GM21737 (cell line): ENCODE measurements at regions not wholly inside any gene's neighbourhood (a gene's known extent, or its start where the extent isn't known, plus 50 kb on each side); places are given as distances from the start of the nearest gene placed in this dataset.
A peak's percentile ranks its signal among the peaks of the same experiment; 100 is the strongest.
"Not testable (repeated sequence)": the region's sequence is repeated elsewhere in the genome, so short reads cannot be mapped to it uniquely, and the experiment has no call there.

Source experiments
- ATAC-seq: cut with Tn5 transposase; IDR thresholded peaks from one replicate; pipeline ENCODE4 v1.9.1; 2021; ENCODE audit warnings: mild to moderate bottlenecking, moderate library complexity; ENCODE audit not compliant: unreplicated experiment

- no peak for ATAC-seq
Observed at GRCh38 chr15:35211240-35211902, 126.3 kb upstream of the NANOGP8 start.

DNA sequence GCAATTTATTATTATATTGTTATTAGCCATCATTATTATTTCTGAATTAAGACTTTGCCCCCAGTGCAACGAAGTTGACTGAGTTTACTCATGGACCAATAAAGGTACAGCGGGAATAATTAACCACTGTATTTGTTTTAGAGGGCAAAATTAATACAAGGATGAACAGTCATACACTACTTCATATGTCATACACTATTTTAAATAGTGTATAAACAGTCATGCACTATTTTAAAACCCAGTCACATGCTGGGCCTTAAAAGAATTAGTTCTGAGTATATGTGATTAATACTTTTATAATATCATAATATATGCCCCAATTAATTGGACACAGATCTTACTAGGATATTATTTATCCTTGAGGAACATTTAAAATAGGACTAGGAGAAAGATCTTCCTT lies 125.3 kb upstream of the NANOGP8 start:
- ATAC-seq = no peak

DNA sequence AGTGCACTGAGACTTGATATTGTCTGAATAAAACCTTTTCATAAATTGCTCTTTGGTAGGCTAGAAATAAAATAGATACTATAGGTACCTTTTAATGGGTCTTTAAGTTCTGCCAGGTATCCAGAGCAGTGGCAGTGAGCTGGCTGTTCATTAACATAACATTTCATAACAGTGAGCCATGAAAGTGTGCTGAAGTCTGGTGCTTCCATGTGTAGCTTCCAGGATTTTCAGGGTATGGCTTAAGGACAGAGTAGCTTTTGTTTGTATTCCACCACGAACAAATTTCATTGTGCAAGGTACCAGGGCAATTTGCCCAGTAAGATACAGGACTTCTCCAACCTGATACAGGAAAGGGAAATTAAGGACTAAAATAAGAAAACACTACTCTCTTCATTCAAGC lies 124.7 kb upstream of the NANOGP8 start:
- no peak for ATAC-seq

GRCh38 chr15:35208353-35208752 lies 123.3 kb upstream of the NANOGP8 start:
- no peak for ATAC-seq

- ATAC-seq = no peak
Observed at GRCh38 chr15:35206060-35206675, 121.1 kb upstream of the NANOGP8 start.

DNA sequence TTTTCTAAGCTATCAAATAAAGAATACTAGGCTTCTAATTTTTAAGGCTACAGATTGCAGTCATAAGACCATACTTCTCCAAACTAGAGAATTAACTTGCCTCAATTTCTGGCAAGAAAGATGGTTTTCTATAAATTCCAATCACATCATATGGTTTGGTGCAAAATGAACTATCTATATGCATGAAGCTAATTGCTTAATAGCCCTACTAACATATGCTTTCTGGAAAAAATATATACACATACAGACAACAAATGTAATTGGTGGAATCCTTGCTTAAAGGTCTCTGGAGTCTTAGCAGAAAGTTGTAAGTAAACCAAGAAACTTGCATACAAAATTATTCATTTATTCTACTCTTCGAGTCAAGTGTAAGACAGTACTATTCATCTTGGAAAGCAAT lies 113.1 kb upstream of the NANOGP8 start:
- no peak for ATAC-seq

DNA sequence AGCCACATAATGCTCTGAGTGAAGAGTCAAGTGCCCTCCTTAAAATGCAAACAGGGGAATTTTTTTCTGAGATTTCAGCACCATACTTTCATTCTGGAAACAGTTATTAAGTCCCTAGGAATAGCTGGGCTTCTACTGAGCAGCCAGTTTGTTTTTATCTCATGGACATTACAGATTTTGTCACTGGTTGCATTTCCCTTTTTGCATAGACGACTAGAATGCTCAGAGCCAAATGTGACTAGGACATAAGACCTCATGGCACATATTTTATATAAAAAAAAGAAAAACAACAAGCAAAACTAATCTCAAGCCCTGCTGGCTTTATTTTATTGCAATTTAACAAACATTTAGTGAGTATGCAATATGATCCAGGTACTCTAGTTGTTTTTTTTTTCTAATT lies 112.7 kb upstream of the NANOGP8 start:
- ATAC-seq = no peak

GRCh38 chr15:35197306-35197705 lies 112.2 kb upstream of the NANOGP8 start:
- ATAC-seq = no peak

DNA sequence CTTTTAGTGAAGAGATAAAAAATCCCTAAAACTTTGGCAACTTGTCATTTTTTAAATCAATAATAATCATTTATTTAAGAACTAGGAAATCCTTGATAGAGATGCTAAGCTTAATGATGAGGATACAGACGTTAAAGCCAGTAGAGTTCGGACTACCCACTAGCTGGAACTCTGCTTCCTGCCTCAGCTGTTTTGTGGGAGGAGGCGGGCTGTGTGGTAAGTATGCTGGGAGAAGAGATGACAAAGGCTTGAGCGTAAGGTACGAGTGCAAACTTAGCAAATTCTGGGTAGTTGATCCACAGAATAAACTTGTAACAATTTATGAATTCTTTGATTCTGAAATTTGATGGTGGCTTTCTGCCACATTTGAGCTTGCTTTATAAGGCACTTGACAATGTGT lies 111.2 kb upstream of the NANOGP8 start:
- ATAC-seq = no peak

DNA sequence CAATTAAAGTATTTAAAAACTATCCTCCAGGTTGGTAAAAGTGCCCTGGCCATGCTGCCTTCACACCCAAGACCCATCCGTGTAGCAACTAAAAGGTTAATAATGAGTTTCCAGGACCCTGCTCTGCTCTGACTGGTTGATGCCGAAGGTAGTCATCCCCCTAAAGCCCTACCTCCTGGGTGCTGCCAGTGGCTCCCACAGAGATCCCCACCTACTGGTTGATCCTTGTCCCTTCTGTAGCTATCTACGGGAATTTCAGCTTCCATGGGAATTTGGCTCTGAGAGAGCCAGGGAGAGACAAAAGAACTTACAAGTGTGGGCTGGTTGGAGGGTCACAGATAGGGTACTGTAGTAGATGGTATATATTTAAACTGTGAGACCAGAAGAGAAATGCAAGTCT lies 110.6 kb upstream of the NANOGP8 start:
- no peak for ATAC-seq

DNA sequence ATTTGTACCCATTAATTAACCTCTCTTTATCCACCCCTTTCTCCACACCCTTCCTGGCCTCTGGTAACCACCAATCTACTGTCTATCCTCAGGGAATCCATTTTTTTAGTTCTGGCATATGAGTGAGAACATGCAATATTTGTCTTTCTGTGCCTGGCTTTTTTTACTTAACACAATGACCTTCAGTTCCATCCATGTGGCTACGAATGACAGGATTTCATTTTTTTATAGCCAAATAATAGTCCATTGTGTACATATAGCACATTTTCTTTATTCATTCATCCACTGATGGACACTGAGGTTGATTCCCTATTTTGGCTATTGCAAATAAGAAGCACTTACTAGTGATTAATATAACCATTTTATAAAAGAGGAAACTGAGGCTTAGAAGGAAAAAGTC lies 109.9 kb upstream of the NANOGP8 start:
- ATAC-seq = no peak

DNA sequence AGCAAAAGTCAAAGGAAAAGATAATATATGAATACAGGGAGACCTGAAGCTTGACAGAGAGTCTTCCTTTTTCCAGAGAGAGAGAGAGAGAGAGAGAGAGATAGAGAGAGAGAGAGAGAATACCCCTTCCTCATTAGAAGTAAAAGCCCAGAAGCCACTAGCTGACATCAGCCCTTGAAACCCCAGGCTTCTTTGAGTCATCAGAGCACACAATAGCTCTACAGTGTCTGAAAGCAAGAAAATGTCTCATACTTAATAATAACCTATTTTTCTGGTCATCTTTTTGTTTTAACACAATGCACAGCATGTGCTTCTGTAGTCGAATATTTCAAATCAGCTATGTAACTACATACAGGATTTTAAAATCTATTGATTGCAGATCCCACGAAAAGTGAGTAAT lies 109.2 kb upstream of the NANOGP8 start:
- ATAC-seq = no peak

DNA sequence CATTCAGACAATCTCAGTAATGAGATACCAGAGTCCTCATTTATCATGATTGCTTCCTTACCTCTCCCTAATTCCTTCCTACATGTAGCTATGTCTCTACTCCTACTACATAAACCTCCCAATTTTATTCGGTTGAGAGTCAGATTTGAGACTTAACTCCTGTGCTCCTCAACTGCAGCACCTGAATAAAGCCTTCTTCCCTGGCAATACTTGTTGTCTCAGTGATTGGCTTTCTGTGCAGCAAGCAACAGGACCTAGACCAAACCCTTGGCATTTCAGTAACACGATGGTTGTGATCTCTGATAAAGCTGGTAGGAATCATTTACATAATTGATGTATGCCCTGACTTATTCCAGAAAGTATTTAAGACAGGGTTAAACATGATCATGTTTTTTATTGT lies 106.7 kb upstream of the NANOGP8 start:
- no peak for ATAC-seq

- no peak for ATAC-seq
Observed at GRCh38 chr15:35186346-35186745, 101.3 kb upstream of the NANOGP8 start.

DNA sequence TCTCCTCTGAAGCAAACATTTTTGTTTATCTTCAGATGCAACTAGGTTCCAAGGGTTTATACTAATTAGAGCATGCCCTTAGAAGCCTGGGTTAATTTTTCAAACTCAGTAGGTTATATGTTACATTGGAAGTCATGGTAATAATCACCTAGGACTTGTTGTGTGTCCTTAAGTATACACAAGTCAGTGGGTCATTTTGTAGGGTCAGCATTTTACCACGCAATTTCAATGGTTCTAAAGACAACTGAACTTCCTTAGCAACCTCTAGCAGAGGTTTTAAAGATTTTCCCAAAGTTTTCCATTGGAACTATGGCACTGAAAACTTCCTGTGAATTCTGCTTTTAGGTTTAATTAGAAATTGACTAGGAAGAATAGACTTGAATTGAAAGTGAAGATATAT lies 99.6 kb upstream of the NANOGP8 start:
- ATAC-seq = no peak

GRCh38 chr15:35182841-35183479 lies 97.9 kb upstream of the NANOGP8 start:
- ATAC-seq = peak; percentile 73

DNA sequence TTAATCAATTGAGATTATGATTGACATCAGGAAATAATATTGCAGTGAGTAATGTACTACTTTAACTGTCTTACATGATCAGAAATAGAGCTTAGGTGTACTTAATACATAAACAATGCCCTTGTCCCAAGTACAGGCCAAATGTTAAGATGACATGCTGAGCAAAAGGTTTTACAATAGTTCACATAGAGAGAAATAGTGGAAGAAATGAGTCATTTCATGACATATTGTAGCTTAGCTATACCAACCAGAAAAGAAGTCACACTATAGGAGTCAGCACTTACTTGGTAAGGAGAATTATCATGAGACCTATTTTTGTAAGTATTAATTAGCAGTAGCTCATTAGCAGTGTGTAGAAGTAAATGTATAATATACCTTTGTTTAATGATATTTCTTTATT lies 96.4 kb upstream of the NANOGP8 start:
- ATAC-seq = peak; percentile 72

DNA sequence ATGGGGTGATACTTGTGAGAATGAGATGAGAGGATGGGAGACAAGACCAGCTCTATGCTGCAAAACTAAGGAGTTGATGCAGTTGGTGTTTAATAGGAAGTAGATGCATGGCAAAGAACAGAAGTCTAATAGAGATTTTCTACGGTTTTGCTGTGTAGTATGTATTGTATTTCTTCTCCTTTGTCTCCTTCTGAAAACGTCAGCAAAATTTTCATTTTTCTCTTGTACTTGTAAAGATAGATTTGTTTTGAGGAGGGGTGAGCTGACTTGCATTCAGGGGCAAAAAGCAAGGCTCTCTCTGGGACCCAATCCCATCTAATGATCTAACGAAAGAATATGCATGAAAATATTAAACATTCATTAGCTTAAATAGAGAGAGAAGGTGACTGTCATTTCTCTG lies 94.6 kb upstream of the NANOGP8 start:
- ATAC-seq = no peak

- ATAC-seq = not testable (repeated sequence)
Observed at GRCh38 chr15:35178186-35178585, 93.1 kb upstream of the NANOGP8 start.

DNA sequence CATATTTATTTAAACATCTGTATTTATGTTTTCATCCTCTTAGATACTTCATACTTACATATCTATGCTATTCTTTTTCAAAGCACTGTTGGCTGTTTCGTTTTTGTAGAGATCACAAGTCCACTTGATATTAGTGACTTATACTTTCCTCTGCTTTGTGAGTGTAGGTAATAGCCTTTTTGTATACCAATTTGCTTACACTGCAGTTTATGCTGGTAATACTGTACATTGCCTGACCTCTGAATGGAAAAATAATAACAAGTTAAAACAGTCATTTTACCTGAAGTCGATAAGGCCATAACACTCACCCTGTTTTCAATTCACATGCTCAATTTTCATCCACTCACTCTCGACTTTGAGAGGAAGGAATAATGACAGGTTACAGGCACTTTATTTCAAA lies 89.9 kb upstream of the NANOGP8 start:
- ATAC-seq = no peak

GRCh38 chr15:35173444-35174118 lies 88.5 kb upstream of the NANOGP8 start:
- ATAC-seq = no peak

DNA sequence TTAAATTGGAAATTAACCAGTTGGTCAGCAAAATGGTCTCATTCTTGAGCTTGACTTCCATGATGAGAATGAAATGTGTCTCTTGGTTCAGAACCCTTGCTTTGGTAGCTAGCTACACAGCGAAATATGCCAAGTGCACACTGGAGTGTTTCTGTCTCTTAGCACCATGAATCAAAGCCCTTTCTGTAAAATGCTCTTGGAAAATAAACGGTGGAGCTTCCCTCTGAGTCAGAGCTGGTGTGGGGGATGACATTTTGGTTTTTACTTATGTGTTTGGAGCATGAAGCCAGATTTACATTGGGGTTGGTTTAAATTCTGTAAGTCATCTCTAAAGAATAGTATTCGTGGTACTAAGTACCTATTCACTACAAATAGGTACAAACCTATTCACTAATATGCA lies 85.1 kb upstream of the NANOGP8 start:
- no peak for ATAC-seq
